B cell (primary cell): ENCODE measurements at regions not wholly inside any gene's neighbourhood (a gene's known extent, or its start where the extent isn't known, plus 50 kb on each side); places are given as distances from the start of the nearest gene placed in this dataset.

Source experiments
- ATAC-seq: fragments of 200-7000 bp; cut with Tn5 transposase; one replicate; pipeline ENCODE4 v1.10.0; 2021; ENCODE audit warnings: low read depth, mild to moderate bottlenecking, moderate number of reproducible peaks, moderate library complexity
- CTCF ChIA-PET: fragments of 350-600 bp; sonication (Branson Sonifier 250); formaldehyde crosslinking; loops from one replicate; lab custom pipeline; 2021; ENCODE audit warnings: antibody characterized with exemption, inconsistent platforms; lab: Charles Lee
- POLR2A ChIA-PET: fragments of 350-600 bp; sonication (Branson Sonifier 250); formaldehyde crosslinking; loops from one replicate; lab custom pipeline; 2021; ENCODE audit warnings: antibody characterized with exemption; lab: Charles Lee
- DNase-seq: peaks from one replicate; pipeline ENCODE4 v3.0.0; 2013
- H2AFZ ChIP-seq: 2 replicates; pipeline ENCODE4 v1.6.1; 2012; ENCODE audit warnings: mild to moderate bottlenecking, low read depth, low read length; ENCODE audit not compliant: insufficient read depth, poor library complexity, severe bottlenecking
- H3K27ac ChIP-seq, 2 donors: 1 replicate in 1 of 2; 2 replicates in 1 of 2; pipeline ENCODE4 v1.5.1; 2012 to 2013; ENCODE audit warnings: low read length in 2 of 2, mild to moderate bottlenecking in 2 of 2, moderate library complexity in 1 of 2
- H3K27me3 ChIP-seq, 4 experiments: fragments of 200-600 bp in 1 of 4; sonication (generic) in 1 of 4; replicated peaks in 1 of 4; 1 replicate in 2 of 4; 2 replicates in 2 of 4; pipeline versions ENCODE4 v1.6.1 to v1.7.0; 2013 to 2016; ENCODE audit warnings: low read length in 3 of 4, mild to moderate bottlenecking in 2 of 4, mixed read lengths in 1 of 4, moderate library complexity in 1 of 4; ENCODE audit not compliant: insufficient read depth in 4 of 4, control insufficient read depth in 3 of 4; ENCODE audit errors: control extremely low read depth in 1 of 4
- H3K36me3 ChIP-seq, 2 experiments: replicated peaks in 1 of 2; 1 replicate in 1 of 2; 2 replicates in 1 of 2; pipeline versions ENCODE4 v1.6.1 to v1.7.1; 2013; ENCODE audit warnings: low read length in 1 of 2; ENCODE audit not compliant: insufficient read depth in 2 of 2, control insufficient read depth in 1 of 2; ENCODE audit errors: control extremely low read depth in 1 of 2, extremely low read depth in 1 of 2
- H3K4me1 ChIP-seq, 2 donors: fragments of 200-600 bp in 1 of 2; sonication (generic) in 1 of 2; 1 replicate in 1 of 2; 2 replicates in 1 of 2; pipeline versions ENCODE4 v1.5.1 to v1.6.1; 2013 to 2017; ENCODE audit warnings: low read length in 2 of 2; ENCODE audit not compliant: control insufficient read depth in 2 of 2, insufficient read depth in 2 of 2
- H3K4me2 ChIP-seq: replicated peaks from 2 replicates; pipeline ENCODE3; 2012; ENCODE audit warnings: mild to moderate bottlenecking, low read depth, low read length; ENCODE audit not compliant: poor library complexity, severe bottlenecking
- H3K4me3 ChIP-seq, 5 experiments: fragments of 200-600 bp in 1 of 5; sonication (generic) in 1 of 5; 1 replicate in 3 of 5; 2 replicates in 2 of 5; pipeline versions ENCODE4 v1.5.1 to v1.7.0; 2011 to 2016; ENCODE audit warnings: low read length in 4 of 5, mild to moderate bottlenecking in 4 of 5, low read depth in 2 of 5, control low read depth in 1 of 5, moderate library complexity in 1 of 5; ENCODE audit not compliant: insufficient read depth in 1 of 5; ENCODE audit errors: control extremely low read depth in 1 of 5, extremely low read depth in 1 of 5
- H3K79me2 ChIP-seq: fragments of 200-600 bp; sonication (generic); one replicate; pipeline ENCODE4 v1.6.0; 2016; ENCODE audit warnings: low read length; ENCODE audit not compliant: control insufficient read depth, insufficient read depth
- H3K9ac ChIP-seq: fragments of 200-600 bp; sonication (generic); 2 replicates; pipeline ENCODE4 v1.6.1; 2017; ENCODE audit warnings: mild to moderate bottlenecking, low read length, moderate library complexity
- H3K9me3 ChIP-seq, 3 donors: one replicate each; pipeline versions ENCODE4 v1.6.1 to v1.7.1; 2013; ENCODE audit warnings: low read length in 2 of 3; ENCODE audit not compliant: control insufficient read depth in 2 of 3, insufficient read depth in 1 of 3; ENCODE audit errors: control extremely low read depth in 1 of 3
- H4K20me1 ChIP-seq: 2 replicates; pipeline ENCODE4 v1.6.0; 2012; ENCODE audit warnings: mild to moderate bottlenecking, low read length; ENCODE audit not compliant: insufficient read depth, control insufficient read depth, poor library complexity, severe bottlenecking
- H3K27ac Mint-ChIP-seq: one replicate; pipeline ENCODE4 v1.8.0; 2021; ENCODE audit warnings: mixed read lengths
- H3K27me3 Mint-ChIP-seq: one replicate; pipeline ENCODE4 v1.8.0; 2021; ENCODE audit warnings: mixed read lengths
- H3K4me1 Mint-ChIP-seq: one replicate; pipeline ENCODE4 v1.8.0; 2021; ENCODE audit warnings: mixed read lengths
- H3K4me3 Mint-ChIP-seq: one replicate; pipeline ENCODE4 v1.8.0; 2021; ENCODE audit warnings: mixed read lengths
- H3K9me3 Mint-ChIP-seq: one replicate; pipeline ENCODE4 v1.8.0; 2022; ENCODE audit warnings: mixed read lengths; ENCODE audit not compliant: insufficient read depth
- CTCF ChIP-seq: fragments of 200-600 bp; IDR thresholded peaks from one replicate; pipeline ENCODE4 v1.8.0; 2022; ENCODE audit warnings: antibody characterized with exemption, mild to moderate bottlenecking
- EZH2 ChIP-seq: IDR thresholded peaks from 2 replicates; pipeline ENCODE4 v1.6.1; 2012; ENCODE audit warnings: borderline replicate concordance, low read depth, mild to moderate bottlenecking, moderate library complexity, low read length; ENCODE audit not compliant: insufficient read depth, poor library complexity, severe bottlenecking
- WGBS: methylation state at CpG from one replicate; pipeline ENCODE4 v1.1.5; 2013; ENCODE audit warnings: missing lambda C conversion rate; ENCODE audit not compliant: insufficient coverage; 5-methylcytosine and 5-hydroxymethylcytosine counted together
- intact Hi-C: fragments of 100-400 bp; cut with micrococcal nuclease; formaldehyde crosslinking; loops from one replicate; pipeline ENCODE4 v1.10.0; 2022

GRCh38 chr6:3663811-3664210, 87.7 kb downstream of the PXDC1 start:
- no peak overlapping the region for H3K9ac ChIP-seq
- no peaks in the 10 kb centered on the region for H3K27me3 ChIP-seq
- H3K4me1 Mint-ChIP-seq, result no peaks in the 10 kb centered on the region
- TF ChIP-seq CTCF (no peak), EZH2 (no peak)
- 84% methylated on average over 5 of the region's 6 CpGs for WGBS
- H3K9me3 ChIP-seq, result peaks cover 0 to 3% (median 0%) of the 10 kb centered on the region in 3 donors
- H3K4me3 Mint-ChIP-seq, result no peak overlapping the region
- H3K27ac ChIP-seq, result no peak overlapping the region
- no peaks in the 10 kb centered on the region for H3K79me2 ChIP-seq
- no peak overlapping the region for H3K4me3 ChIP-seq
- no peaks in the 10 kb centered on the region for H3K9me3 Mint-ChIP-seq
- H3K36me3 ChIP-seq, result no peaks in the 10 kb centered on the region
- no peaks in the 10 kb centered on the region for H4K20me1 ChIP-seq
- H3K4me1 ChIP-seq, result no peaks in the 10 kb centered on the region
- no peak for ATAC-seq
- intact Hi-C loops, result no loop called here
- DNase-seq, result no peak
- H3K27me3 Mint-ChIP-seq, result peaks cover 18% of the 10 kb centered on the region
- CTCF ChIA-PET, result no interaction called here
- H3K4me2 ChIP-seq, result no peak overlapping the region
- no peak overlapping the region for H2AFZ ChIP-seq
- POLR2A ChIA-PET, result no interaction called here
- no peak overlapping the region for H3K27ac Mint-ChIP-seq

- DNase-seq (no peak), ATAC-seq (no peak)
- ChIA-PET POLR2A (no interaction called here), CTCF (no interaction called here)
- Mint-ChIP-seq H3K4me3 (no peak overlapping the region), H3K27ac (no peak overlapping the region), H3K27me3 (peaks cover 20% of the 10 kb centered on the region), H3K9me3 (no peaks in the 10 kb centered on the region), H3K4me1 (no peaks in the 10 kb centered on the region)
- no peak overlapping the region for H3K27ac ChIP-seq
- no peaks in the 10 kb centered on the region for H3K27me3 ChIP-seq
- no peak overlapping the region for H3K9ac ChIP-seq
- intact Hi-C loops, result no loop called here
- no peak overlapping the region for H2AFZ ChIP-seq
- H3K79me2 ChIP-seq, result no peaks in the 10 kb centered on the region
- H4K20me1 ChIP-seq, result no peaks in the 10 kb centered on the region
- H3K4me3 ChIP-seq, result no peak overlapping the region
- H3K4me1 ChIP-seq, result no peaks in the 10 kb centered on the region
- TF ChIP-seq CTCF, result no peak
- TF ChIP-seq EZH2, result no peak
- H3K4me2 ChIP-seq, result no peak overlapping the region
- H3K36me3 ChIP-seq, result no peaks in the 10 kb centered on the region
- H3K9me3 ChIP-seq, result no peaks in the 10 kb centered on the region
- 98% methylated on average over 7 of the region's 8 CpGs for WGBS
Measured at GRCh38 chr6:3663081-3663480, 88.4 kb downstream of the PXDC1 start.
